ENCODE measurements at regions not wholly inside any gene's neighbourhood (a gene's known extent, or its start where the extent isn't known, plus 50 kb on each side); places are given as distances from the start of the nearest gene placed in this dataset.

- H3K27me3 Mint-ChIP-seq (ENCODE audit: low read depth in 3 of 3) = peaks cover 0 to 8% (median 0%) of the 10 kb centered on the region in 3 donors
- TF ChIP-seq CTCF (IDR thresholded peaks at IDR 0.05) = no peak
- no peaks in the 10 kb centered on the region for H3K36me3 Mint-ChIP-seq
- Histone ChIP-seq H4K20me1 (ENCODE audit: insufficient read depth, low read length) (no peaks in the 10 kb centered on the region), H3K4me1 (ENCODE audit: control insufficient read depth in 1 of 2, insufficient read depth in 2 of 2, low read length in 2 of 2) (no peaks in the 10 kb centered on the region), H3K36me3 (replicated peaks in 1 of 2; ENCODE audit: control insufficient read depth in 1 of 2, insufficient read depth in 2 of 2, low read length in 2 of 2) (no peaks in the 10 kb centered on the region), H2AFZ (ENCODE audit: insufficient read depth, low read depth, low read length, poor library complexity, severe bottlenecking) (no peak overlapping the region), H3K9ac (ENCODE audit: insufficient read depth, low read length, poor library complexity, severe bottlenecking) (no peak overlapping the region), H3K4me3 (replicated peaks in 1 of 3; ENCODE audit: low read depth in 2 of 3, low read length in 3 of 3) (no peak overlapping the region), H3K9me3 (replicated peaks in 1 of 2; ENCODE audit: control insufficient read depth in 1 of 2, insufficient read depth in 1 of 2, low read length in 2 of 2) (no peaks in the 10 kb centered on the region), H3K4me2 (replicated peaks; ENCODE audit: extremely low read depth, low read length, poor library complexity, severe bottlenecking) (no peak overlapping the region), H3K79me2 (ENCODE audit: insufficient read depth, low read length) (no peaks in the 10 kb centered on the region), H3K27ac (ENCODE audit: low read depth in 1 of 2, low read length in 2 of 2) (no peak overlapping the region), H3K27me3 (ENCODE audit: control insufficient read depth in 2 of 2, insufficient read depth in 2 of 2, low read length in 2 of 2) (no peaks in the 10 kb centered on the region)
- peaks cover 0 to 4% (median under 1%) of the 10 kb centered on the region in 7 donors for H3K9me3 Mint-ChIP-seq
- no peak overlapping the region for H3K4me3 Mint-ChIP-seq
- intact Hi-C loops (cut with micrococcal nuclease) = no loop called here
- H3K27ac Mint-ChIP-seq = no peak overlapping the region
- WGBS (ENCODE audit: insufficient coverage) = no CpG with 5 or more reads among the region's 2 CpGs
- H3K4me1 Mint-ChIP-seq = peaks cover 3% of the 10 kb centered on the region
- no peak for DNase-seq
Observed at GRCh38 chr13:39820606-39821005, 165.1 kb downstream of the COG6 start.

- Histone ChIP-seq H3K4me3 (replicated peaks in 1 of 3; ENCODE audit: low read depth in 2 of 3, low read length in 3 of 3) (no peak overlapping the region), H4K20me1 (ENCODE audit: insufficient read depth, low read length) (no peaks in the 10 kb centered on the region), H2AFZ (ENCODE audit: insufficient read depth, low read depth, low read length, poor library complexity, severe bottlenecking) (no peak overlapping the region), H3K9me3 (replicated peaks in 1 of 2; ENCODE audit: control insufficient read depth in 1 of 2, insufficient read depth in 1 of 2, low read length in 2 of 2) (no peaks in the 10 kb centered on the region), H3K4me2 (replicated peaks; ENCODE audit: extremely low read depth, low read length, poor library complexity, severe bottlenecking) (no peak overlapping the region), H3K79me2 (ENCODE audit: insufficient read depth, low read length) (no peaks in the 10 kb centered on the region), H3K36me3 (replicated peaks in 1 of 2; ENCODE audit: control insufficient read depth in 1 of 2, insufficient read depth in 2 of 2, low read length in 2 of 2) (no peaks in the 10 kb centered on the region), H3K27me3 (ENCODE audit: control insufficient read depth in 2 of 2, insufficient read depth in 2 of 2, low read length in 2 of 2) (no peaks in the 10 kb centered on the region), H3K9ac (ENCODE audit: insufficient read depth, low read length, poor library complexity, severe bottlenecking) (no peak overlapping the region), H3K27ac (ENCODE audit: low read depth in 1 of 2, low read length in 2 of 2) (no peak overlapping the region), H3K4me1 (ENCODE audit: control insufficient read depth in 1 of 2, insufficient read depth in 2 of 2, low read length in 2 of 2) (no peaks in the 10 kb centered on the region)
- H3K36me3 Mint-ChIP-seq = no peaks in the 10 kb centered on the region
- peaks cover 0 to 8% (median 0%) of the 10 kb centered on the region in 3 donors for H3K27me3 Mint-ChIP-seq (ENCODE audit: low read depth in 3 of 3)
- peak overlapping the region in 1 of 2 donors; percentile 52 for H3K4me3 Mint-ChIP-seq
- intact Hi-C loops (cut with micrococcal nuclease) = no loop called here
- peaks cover 0 to 7% (median 3%) of the 10 kb centered on the region in 7 donors for H3K9me3 Mint-ChIP-seq
- WGBS (ENCODE audit: insufficient coverage) = no CpG with 5 or more reads among the region's 1 CpG
- H3K4me1 Mint-ChIP-seq = peaks cover 3% of the 10 kb centered on the region
- peak overlapping the region in 1 of 7 donors; percentile 70 for H3K27ac Mint-ChIP-seq
- no peak for DNase-seq
- no peak for TF ChIP-seq CTCF (IDR thresholded peaks at IDR 0.05)
Observed at GRCh38 chr13:39821977-39822376, 166.5 kb downstream of the COG6 start.
